GM10266 (cell line): ENCODE measurements at regions not wholly inside any gene's neighbourhood (a gene's known extent, or its start where the extent isn't known, plus 50 kb on each side); places are given as distances from the start of the nearest gene placed in this dataset.
A peak's percentile ranks its signal among the peaks of the same experiment; 100 is the strongest.

ENCODE experiments used
- DNase-seq: peaks from one replicate; pipeline ENCODE4 v3.0.0; 2012; ENCODE audit errors: extremely low spot score
- TF ChIP-seq, protein P1 (sequence below): IDR thresholded peaks from 2 replicates; pipeline ENCODE4 v1.5.1; 2012; ENCODE audit warnings: mild to moderate bottlenecking, low read depth; ENCODE audit not compliant: control insufficient read depth, insufficient read depth; ENCODE audit errors: missing control alignments

DNA sequence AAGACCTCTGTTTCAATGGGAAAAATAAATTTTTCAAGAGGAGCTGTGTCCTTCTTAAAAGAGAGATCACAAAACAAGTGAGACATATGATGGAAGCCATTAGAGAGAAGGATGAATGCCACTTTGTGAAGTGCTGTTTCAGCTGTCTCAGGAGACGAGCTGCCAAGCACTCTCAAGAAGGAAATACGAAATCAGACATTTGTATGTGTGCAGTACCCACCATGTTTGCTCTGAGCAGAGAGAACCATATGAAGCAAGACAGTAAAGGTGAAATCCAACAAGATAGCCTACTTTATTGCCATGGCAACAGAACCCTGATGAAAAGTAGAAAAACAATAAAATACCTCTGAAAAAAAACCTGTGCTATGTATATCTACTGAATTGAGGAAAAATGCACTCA is 168.1 kb downstream of the AMY1C start:
- no peak for DNase-seq
- TF ChIP-seq, protein P1, sequence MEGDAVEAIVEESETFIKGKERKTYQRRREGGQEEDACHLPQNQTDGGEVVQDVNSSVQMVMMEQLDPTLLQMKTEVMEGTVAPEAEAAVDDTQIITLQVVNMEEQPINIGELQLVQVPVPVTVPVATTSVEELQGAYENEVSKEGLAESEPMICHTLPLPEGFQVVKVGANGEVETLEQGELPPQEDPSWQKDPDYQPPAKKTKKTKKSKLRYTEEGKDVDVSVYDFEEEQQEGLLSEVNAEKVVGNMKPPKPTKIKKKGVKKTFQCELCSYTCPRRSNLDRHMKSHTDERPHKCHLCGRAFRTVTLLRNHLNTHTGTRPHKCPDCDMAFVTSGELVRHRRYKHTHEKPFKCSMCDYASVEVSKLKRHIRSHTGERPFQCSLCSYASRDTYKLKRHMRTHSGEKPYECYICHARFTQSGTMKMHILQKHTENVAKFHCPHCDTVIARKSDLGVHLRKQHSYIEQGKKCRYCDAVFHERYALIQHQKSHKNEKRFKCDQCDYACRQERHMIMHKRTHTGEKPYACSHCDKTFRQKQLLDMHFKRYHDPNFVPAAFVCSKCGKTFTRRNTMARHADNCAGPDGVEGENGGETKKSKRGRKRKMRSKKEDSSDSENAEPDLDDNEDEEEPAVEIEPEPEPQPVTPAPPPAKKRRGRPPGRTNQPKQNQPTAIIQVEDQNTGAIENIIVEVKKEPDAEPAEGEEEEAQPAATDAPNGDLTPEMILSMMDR, result no peak

DNA sequence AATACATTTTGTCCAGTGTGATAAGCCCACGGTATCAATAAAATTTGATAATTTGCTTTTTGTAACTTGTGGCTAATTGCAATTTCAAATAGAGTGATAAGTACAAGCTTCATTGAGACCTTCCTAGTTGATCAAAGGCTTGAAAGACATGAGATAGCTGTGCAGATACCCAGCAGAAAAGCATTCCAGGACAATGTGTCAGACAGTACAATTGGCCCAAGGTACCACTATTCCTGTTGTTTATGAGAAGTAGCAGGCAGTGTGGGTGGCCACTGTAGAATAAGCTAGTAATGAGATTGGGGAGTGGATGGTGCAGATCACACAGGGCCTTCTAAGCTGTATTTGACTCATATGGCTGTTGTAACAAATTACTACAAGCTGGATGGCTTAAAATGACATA is 182.2 kb downstream of the AMY1C start:
- no peak for DNase-seq

DNA sequence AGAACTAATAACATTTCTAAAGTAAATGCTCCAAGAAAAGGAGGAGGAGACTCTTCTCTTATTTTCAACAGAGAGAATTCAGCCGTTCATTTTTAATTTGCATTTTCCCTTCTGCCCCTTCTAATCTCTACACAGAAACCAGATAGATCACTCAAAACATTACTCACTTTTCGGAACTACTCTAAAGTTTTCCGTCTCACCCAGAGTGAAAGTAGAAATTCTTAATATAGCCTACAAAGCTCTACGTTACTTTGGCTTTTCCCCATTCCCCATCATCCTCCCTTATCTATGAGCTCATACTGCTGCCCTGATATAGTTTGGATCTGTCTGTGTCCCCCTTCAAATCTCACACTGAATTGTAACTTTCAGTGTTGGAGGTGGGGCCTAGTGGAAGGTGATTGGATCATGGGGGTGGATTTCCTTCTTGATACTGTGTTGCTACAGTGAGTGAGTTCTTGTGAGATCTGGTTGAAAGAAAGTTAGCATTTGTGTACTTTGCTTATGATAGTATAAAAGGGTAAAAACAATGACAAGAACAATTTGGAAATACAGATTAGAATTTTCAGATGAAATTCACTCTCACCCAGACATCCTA is 188.2 kb downstream of the AMY1C start:
- TF ChIP-seq, protein P1, result no peak
- peak; percentile 29 for DNase-seq

More for the DNA sequence above, 182.2 kb downstream of the AMY1C start:
- TF ChIP-seq, protein P1, result no peak

DNA sequence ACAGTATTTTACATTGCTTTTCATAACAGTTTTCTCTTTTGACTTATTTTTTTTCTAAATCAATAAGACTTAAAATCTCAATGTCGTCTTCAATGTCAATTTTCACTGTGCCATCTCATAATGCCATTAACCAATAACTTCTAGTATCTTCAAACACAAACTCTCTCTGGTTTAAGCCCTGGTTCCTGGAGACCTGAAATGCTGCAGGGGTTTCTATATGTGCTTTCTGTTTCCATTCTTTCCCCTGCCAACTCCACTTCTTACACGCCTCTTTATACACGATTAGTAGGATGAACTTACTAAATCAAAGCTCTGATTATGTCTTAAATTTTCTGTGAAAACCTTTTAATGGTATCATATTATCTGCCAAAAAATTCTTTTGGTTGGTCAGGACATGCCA is 191.4 kb downstream of the AMY1C start:
- peak; percentile 5 for DNase-seq
- TF ChIP-seq, protein P1, result no peak

DNA sequence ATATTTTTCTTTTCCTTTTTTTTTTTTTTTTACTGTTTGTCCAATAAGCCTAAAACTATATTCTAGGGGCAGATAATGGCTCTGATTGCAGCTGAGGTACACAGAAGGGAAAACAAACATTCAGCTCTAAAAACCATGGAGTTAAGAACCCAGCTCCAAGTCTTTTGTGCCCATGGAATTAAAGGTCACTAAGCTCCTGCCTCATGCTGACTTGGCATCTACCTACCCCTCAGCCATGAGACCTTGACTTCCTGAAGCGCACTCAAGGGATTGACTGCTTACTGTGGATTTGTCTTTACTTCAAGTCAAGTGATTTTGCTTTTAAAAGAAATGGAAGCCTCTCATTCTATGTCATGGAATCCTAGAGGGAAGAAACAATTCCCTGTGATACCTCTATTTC is 192.3 kb downstream of the AMY1C start:
- DNase-seq, result no peak
- TF ChIP-seq, protein P1, result no peak

DNA sequence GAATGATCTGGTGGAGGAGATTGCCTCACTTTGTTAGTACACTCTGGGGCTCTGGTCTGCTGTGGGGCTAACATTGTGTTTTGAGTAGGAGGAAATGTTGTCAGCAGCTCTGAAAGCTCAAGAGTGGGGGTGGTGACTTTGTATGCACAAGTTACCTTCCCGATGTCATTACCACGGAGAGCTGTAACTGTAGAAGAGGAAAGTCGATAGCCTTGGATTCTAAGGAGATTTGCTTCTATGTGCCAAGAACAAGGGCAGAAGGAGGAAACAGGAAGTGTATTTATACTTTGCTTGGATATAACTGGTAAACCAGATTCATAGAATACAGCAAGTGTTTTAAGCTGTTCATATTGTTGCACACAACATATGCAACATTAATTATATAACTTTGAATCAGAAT is 196.1 kb downstream of the AMY1C start:
- DNase-seq, result no peak
- TF ChIP-seq, protein P1, result no peak

DNA sequence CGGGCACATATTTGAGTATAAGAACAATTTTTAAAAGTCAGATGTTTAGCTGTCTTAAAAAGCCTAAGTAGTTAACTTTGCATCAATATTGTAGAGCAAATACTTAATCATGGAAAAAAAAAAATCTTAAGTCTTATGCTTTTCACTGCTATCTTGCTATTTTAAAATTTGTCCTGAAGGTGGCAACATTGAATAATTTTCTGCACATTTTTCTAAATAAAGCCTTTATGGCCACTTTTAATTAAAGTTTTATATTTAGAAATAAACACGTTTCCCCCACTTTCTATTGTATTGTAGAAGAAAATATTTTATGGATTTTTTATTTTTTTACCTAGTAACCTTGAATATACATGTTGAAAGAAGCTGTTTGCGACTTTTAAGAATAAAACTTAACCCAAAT is 198.8 kb downstream of the AMY1C start:
- DNase-seq, result no peak
- TF ChIP-seq, protein P1, result peak; percentile 29
